HG02678 (cell line): ENCODE measurements at regions not wholly inside any gene's neighbourhood (a gene's known extent, or its start where the extent isn't known, plus 50 kb on each side); places are given as distances from the start of the nearest gene placed in this dataset.
"Not testable (repeated sequence)": the region's sequence is repeated elsewhere in the genome, so short reads cannot be mapped to it uniquely, and the experiment has no call there.

Experiments used
- ATAC-seq: cut with Tn5 transposase; IDR thresholded peaks from one replicate; pipeline ENCODE4 v1.9.1; 2021; ENCODE audit warnings: mild to moderate bottlenecking, moderate library complexity; ENCODE audit not compliant: unreplicated experiment

DNA sequence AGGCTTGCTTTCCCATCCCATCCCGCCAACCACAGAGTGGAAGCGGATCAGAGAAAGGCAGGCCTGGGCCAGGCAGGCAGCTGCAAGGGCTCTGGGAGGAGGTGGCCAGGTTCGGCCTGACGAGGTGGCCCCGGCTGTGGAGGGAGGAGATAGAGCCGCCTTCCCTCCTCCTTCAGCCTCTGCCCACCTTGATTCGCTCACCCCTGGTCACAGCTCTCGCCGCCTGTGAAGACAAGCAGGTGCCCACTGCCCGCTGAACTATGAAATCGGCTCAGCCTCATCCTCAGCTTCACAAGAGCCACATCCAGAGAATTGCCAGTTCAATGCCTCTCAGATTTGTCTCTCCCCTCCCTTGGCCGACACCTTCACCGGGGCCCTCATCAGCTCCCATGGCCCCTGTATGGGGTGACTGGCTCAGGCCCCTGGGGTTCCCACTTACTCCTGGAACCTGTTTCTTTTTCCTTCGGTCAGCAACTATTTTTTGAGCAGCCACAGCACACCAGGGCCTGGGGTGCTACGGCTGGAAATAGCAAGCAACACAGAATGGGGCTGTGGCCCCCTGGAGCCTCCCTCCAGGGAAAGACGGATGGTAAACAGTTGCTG is 80.0 kb upstream of the CHST15 start:
- no peak for ATAC-seq

GRCh38 chr10:124172181-124172916 is 79.0 kb upstream of the CHST15 start:
- ATAC-seq: no peak

DNA sequence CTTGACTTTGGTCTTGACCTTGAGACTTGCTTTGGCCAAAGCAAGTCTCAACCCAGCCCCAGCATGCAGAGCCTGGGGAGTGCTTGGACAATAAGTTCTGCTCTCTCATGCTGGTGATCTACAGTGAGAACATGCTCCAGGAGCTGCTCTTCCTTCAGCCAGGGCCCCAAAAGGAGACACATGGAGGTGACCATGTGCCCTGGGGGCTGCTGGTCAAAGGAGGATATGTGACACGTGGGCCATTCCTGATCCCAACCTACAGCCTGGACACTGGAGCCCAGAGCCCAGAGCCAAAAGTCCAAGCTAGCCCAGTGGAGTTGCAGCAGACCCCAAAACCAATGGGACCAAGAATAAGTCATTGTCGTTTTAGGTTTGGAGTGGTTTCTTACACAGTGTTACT is 78.2 kb upstream of the CHST15 start:
- ATAC-seq: no peak

DNA sequence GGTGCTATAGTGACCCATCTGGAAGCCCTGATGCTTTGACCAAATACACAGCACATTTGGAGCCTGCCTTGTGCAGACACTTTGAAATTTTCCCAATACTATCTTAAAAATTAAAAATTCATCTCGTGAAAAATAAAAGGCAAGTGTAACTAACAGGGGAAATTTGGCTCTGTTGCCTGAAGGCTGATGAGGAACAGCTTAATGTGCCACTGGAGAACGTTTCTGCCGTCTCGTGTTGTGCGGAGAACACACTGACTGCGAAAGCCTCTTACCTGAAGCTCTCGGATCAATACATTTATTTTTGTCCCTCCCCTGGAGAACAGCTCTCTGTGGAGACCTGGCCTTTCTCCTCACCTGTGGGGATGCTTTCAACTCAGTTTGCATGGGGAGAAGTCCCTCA is 77.2 kb upstream of the CHST15 start:
- ATAC-seq: no peak

DNA sequence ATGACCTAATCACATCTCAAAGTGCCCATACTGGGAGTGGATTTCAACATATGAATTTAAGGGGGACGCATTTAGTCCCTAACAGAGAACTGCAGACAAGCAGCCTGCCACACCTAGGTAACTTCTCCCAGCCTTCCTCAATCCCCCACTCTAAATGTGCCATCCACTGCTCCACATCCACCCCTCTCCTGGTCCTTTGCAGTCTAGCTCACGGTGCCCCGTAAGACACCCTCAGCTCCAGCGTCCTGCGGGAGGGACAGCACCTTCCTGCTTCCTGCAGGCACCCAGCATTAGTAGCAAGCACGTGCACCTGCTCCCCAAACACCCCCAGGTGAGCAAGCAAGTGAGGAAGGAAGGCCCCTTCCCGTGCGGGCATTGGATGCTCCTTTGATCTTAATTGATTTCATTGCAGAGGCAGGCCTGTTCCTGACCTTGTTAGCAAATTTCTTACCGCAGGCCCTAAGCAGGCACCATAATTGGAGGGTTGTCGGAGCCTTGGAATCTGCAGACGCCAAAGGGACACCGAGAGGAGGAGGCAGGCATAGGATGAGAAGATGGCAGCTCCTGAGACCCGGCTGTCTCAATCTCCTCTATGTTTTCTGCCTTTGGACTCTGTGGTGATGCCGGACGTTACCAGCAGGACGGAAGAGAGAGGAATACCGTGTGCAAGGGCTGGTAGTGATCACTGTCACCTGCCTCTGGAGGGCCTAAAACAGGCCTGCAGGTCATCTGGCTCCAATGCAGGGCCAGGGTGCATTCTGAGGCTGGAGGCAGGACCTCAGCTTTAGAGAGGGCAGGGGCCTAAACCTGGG is 75.8 kb upstream of the CHST15 start:
- no peak for ATAC-seq

DNA sequence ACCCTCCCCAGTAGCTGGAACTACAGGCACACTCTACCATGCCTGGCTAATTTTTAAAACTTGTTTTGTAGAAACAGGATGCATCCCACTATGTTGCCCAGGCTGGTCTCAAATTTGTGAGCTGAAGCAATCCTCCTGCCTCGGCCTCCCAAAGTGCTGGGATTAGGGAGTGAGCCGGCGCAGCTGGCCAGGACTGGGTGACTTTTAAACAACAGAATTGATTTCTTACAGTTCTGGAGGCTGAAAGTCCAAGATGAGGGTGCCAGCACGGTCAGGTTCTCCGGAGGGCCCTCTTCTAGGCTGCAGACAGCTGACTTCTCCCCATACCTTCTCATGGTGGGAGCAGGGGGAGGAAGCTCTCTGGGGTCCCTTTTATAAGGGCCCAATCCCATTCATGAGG is 75.2 kb upstream of the CHST15 start:
- ATAC-seq: no peak

DNA sequence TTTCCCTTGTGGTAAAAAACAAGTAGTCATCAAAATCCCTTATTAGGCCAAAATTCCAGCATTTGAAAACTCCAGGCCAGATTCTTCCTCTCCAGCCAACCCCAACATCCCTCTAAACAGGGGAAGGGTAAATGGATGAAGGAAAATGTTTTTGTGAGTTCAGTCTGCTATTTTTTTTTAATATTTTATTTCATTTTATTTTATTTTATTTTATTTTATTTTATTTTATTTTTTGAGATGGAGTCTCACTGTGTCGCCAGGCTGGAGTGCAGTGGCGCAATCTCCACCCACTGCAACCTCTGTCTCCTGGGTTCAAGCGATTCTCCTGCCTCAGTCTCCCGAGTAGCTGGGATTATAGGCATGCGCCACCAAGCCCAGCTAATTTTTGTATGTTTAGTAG is 74.5 kb upstream of the CHST15 start:
- not testable (repeated sequence) for ATAC-seq

GRCh38 chr10:124166431-124167125 is 73.2 kb upstream of the CHST15 start:
- no peak for ATAC-seq

GRCh38 chr10:124165827-124166226 is 72.4 kb upstream of the CHST15 start:
- ATAC-seq: no peak

DNA sequence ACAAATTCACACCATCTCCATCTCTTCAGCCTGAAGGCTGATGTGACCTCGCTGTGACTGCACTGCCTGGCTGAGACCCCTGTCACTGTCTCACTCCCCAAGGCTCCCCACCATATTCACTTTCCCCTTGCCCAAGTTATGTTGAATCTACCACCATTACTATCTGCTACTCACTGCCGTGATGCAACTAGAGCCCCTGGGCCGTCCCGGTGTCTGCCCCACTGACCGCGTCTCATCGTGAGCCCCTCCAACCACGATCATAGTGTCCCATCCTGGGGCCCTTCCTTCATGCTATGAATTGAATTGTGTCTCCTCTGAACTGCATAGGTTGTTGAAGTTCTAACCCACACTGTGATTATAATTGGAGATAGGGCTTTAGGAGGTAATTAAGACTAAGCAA is 71.9 kb upstream of the CHST15 start:
- no peak for ATAC-seq

DNA sequence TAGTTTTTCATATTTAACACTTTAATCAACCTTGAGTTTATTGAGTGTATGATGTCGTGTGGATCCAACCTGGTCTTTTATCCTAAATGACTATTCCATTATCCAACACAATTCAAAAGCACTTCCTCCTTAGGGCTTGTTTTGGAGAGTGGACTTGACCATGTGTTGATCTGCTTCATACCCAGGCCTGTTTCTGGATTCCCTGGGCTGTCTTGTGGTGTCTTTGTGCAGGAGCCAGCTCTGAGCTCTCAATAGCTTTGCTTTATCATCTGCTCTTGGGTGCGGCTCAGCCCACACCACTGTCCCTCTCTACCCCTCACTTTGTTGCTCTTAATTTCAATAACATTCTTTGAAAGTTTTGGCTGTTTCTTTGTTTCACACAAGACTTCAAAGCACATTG is 70.9 kb upstream of the CHST15 start:
- no peak for ATAC-seq

DNA sequence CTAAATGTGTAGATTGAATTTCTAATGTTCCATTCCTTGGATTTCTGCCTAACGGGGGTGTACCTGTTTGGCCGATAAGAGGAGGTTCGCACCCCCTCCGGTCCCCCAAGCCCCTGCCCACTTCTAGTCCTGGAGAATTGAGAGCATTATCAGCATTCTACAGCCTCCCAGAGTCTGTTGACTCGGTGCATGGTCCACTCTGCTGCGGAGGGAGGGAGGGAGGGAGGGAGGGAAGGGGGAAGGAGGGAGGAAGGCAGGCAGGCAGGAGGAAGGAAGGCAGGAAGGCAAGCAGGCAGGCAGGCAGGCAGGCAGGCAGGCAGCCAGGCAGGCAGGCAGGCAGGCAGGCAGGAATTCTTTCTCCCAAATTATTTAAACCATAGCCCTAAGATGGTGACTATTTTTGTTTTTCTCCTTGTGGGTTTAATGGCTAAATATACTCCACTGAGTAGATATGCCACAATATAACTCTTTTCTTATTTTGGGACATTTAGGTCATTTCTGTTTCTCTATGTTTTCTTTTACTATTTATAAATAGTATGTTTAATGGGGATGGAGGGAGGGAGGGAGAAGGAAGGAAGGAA is 69.5 kb upstream of the CHST15 start:
- no peak for ATAC-seq

DNA sequence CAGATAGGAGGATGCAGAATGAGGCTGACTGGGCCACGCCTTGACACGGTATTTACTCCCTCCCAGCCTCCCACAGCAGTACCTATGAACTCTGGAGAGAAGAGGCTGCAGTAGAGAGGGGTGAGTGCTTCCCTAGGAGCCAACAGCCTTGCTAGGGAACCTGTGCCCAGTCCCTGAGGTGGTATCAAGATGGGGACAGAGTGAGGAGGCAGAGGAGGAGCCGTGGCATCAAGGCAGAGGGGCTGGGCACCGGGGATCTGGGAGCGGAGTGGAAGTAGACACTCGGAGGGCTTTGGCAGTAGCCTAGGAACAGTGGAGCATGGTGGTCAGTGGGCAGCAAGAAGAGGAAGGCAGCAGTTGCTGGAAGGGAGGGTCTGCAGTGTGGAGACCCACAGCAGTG is 68.7 kb upstream of the CHST15 start:
- ATAC-seq: no peak

GRCh38 chr10:124161601-124162000 is 68.2 kb upstream of the CHST15 start:
- ATAC-seq: no peak

DNA sequence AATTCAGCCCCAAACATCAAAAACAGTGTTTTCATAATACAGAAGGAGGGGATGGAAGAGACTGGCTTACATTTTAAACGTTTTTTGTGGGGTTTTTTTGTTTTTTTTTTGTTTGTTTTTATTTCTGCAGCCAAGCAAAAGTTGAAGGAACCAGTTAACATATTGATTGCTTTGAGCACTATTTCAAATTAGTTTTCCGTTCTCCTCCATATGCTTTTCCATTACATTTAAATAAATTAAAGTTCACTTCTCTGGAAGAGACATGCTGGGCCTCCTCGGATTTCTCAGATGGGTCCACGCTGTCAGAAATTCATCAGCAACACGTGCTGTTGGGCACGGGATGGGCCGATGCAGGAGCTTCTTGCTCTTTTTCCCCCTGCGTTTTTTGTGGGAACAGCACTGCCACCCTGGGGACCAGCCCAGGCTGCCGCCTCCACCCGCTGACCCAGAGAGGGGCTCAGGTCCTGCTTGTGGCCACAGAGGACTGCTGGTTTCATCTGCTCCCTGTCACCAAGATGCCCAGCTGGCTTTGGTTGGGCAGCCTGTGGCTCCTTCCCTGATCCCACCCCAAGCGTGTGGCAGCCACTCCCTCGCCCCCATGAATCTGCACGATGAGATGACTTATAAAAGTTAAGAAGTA is 67.7 kb upstream of the CHST15 start:
- ATAC-seq: no peak

DNA sequence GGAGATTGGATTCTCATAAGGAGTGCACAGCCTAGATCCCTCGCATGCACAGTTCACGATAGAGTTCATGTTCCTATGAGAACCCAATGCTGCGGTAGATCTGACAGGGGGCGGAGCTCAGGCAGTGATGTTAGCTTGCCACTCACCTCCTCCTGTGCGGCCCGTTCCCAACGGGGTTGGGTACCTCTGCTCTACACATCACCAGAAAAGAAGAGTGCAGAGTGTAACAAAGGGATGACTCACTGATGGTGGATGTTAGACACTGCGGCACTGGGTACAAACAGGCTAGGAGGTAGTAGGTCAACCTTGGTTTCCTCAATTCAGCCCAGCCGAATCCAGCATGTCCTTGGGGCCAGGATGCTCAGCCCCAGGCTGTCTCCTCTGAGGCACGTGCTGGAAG is 66.8 kb upstream of the CHST15 start:
- ATAC-seq: no peak

DNA sequence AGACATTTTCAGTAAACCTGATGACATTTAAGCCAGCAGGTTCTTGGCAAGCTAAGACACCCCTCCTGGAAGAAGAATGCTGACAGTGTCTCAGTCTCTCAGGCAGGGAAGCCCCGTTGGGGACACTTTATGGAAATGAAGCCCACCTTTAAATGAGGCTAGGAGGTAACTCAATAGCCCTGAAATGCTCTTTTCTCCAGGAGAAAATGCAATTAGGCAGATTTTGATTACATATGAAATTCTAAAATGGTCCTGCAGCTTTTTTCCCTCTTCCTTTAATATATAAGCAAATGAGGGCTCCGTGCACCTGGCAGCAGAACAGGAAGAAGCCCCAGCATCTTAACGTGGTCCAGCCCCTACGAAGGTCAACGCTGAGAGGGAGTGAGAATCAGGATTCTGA is 65.8 kb upstream of the CHST15 start:
- no peak for ATAC-seq

DNA sequence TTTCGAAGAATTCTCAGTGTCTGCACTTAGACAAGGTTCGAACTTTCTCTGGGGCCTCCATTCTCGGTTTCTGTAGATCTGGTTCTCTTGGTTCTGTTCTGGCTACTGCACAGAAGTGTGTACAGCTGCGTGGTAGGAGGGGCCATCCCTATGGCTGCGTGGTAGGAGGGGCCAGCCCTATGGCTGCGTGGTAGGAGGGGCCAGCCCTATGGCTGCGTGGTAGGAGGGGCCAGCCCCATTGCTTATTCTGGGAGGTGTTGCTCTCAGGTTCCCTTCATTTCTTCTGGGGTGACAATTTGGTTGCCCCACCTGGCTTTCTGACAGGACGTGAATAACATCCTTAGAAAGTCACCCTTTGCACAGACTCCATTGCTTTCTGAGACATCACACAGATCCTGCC is 65.2 kb upstream of the CHST15 start:
- ATAC-seq: no peak

- no peak for ATAC-seq
Observed at GRCh38 chr10:124157271-124157681, 63.9 kb upstream of the CHST15 start.

DNA sequence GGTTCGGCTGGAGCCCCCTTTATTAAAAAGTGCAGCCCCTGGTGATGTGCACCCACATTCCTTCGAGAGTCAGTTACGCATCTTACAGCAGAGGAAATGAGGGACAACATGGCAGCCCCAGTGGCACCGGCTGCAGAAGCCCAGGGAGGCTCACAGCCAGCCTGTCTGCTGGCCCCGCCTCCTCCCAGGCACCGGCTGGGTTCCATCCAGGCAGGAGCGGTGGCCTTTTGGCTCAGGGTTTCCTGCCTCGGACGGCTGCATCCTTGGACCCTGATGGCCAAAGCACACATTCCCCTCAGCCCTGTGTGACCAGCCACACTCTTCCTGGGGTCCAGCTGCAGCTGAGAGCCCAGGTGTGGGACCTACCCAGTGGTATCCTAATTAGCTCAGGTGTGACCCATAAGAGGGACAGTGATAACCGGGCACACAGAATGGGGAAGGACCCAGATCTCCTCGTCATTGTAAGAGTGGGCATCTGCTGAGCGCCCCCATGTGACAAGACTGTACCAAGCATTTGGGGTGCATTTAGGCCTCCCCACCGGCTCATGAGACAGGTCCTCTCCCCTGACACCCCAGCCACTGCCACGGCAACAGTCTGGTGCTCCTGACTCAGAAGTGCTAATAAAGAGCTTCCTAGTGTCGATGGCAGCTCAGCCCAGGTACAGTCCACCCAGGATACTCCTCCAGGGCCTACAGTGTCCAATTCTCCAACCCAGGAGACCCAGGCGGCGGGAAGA is 63.3 kb upstream of the CHST15 start:
- no peak for ATAC-seq
